ENCODE measurements at regions not wholly inside any gene's neighbourhood (a gene's known extent, or its start where the extent isn't known, plus 50 kb on each side); places are given as distances from the start of the nearest gene placed in this dataset.

DNA sequence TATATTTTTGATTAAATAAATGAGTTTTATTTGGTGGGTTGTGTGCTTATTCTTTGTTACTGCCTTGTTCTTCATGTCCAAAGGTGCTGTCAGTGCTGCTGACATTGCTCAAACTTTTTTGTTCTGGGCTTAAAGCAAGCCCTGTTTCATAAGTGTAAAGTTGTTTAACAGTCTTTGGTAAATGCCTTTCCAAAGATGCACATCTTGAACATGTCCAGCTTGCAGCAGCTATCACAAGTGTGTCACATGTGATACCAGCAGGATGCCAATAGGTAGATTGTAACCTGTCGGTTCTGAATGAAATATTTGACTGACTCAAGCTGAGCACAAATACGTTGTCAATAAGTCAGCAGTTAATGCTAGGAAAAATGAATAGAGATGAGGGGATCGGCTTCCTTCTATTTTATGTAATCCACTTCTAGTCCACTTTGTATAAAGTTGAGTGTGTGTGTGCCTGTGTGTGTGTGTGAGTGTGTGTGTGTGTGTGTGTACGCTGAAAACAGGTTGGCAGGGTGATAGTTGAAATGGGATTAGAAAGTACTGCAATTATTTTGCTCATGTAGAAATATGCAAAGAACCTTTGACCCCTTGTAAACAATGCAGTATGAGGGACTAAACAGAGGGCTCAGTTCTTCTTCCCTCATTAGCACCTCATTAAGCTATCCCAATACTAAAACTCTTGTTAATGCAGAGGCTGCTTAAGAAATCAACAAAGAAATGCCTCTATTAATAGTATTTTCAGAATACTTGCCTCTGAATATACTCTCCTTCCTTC is 986.5 kb downstream of the TUSC7 start:
- no peak for DNase-seq (ENCODE audit: low read depth)
- no peak overlapping the region for H3K4me3 ChIP-seq (ENCODE audit: control insufficient read depth, low read depth, low read length)
- TF ChIP-seq, protein P1, sequence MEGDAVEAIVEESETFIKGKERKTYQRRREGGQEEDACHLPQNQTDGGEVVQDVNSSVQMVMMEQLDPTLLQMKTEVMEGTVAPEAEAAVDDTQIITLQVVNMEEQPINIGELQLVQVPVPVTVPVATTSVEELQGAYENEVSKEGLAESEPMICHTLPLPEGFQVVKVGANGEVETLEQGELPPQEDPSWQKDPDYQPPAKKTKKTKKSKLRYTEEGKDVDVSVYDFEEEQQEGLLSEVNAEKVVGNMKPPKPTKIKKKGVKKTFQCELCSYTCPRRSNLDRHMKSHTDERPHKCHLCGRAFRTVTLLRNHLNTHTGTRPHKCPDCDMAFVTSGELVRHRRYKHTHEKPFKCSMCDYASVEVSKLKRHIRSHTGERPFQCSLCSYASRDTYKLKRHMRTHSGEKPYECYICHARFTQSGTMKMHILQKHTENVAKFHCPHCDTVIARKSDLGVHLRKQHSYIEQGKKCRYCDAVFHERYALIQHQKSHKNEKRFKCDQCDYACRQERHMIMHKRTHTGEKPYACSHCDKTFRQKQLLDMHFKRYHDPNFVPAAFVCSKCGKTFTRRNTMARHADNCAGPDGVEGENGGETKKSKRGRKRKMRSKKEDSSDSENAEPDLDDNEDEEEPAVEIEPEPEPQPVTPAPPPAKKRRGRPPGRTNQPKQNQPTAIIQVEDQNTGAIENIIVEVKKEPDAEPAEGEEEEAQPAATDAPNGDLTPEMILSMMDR (IDR thresholded peaks at IDR 0.05; ENCODE audit: control insufficient read depth, insufficient read depth, low read depth, low read length, missing control alignments), result no peak

DNA sequence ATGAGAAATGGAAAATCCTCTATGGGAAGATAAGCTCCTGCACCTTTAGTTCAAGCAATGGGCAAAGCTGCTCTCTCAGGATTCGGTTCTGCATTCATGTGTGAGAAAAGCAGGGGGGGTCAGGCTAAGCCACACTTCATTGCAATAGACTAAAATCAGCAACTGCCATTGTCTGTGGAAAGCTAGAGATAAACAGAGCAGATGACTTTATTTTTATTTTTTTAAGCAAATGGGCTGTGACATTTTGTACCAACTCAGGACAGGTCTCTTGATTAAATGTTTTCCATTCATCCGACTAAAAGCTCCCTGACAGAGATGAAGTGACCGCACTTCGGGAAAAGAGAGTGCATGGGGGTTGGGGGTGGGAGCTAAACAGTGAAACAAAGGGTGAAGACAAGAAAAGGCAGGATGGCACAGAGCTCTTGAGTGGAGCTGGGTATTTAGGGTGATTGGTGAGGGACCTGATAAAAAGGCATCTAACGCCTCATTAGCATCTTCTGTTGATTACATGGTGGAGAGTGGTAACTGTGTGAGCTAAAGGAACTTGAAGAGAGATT is 987.4 kb downstream of the TUSC7 start:
- H3K4me3 ChIP-seq (ENCODE audit: control insufficient read depth, low read depth, low read length), result no peak overlapping the region
- no peak for DNase-seq (ENCODE audit: low read depth)
- TF ChIP-seq, protein P1 (IDR thresholded peaks at IDR 0.05; ENCODE audit: control insufficient read depth, insufficient read depth, low read depth, low read length, missing control alignments), result no peak

DNA sequence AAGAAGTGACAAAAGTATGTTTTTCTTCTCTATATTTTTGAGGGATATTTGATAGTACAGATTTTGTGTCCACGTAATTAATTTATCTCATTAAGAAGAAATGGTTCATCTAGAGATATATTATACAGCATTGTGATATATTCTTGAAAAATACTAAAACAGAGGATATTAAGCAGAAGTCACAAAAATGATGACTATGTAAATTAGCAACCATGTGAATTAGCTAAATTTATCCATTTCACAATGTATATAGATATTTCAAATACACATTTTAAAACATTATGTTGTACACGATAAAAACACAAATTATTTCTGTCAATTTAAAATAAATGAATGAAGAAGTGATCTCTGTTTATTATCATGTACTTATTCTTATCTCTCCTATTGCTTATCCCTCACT is 989.5 kb downstream of the TUSC7 start:
- DNase-seq (ENCODE audit: low read depth), result no peak
- no peak overlapping the region for H3K4me3 ChIP-seq (ENCODE audit: control insufficient read depth, low read depth, low read length)
- TF ChIP-seq, protein P1 (IDR thresholded peaks at IDR 0.05; ENCODE audit: control insufficient read depth, insufficient read depth, low read depth, low read length, missing control alignments), result no peak

DNA sequence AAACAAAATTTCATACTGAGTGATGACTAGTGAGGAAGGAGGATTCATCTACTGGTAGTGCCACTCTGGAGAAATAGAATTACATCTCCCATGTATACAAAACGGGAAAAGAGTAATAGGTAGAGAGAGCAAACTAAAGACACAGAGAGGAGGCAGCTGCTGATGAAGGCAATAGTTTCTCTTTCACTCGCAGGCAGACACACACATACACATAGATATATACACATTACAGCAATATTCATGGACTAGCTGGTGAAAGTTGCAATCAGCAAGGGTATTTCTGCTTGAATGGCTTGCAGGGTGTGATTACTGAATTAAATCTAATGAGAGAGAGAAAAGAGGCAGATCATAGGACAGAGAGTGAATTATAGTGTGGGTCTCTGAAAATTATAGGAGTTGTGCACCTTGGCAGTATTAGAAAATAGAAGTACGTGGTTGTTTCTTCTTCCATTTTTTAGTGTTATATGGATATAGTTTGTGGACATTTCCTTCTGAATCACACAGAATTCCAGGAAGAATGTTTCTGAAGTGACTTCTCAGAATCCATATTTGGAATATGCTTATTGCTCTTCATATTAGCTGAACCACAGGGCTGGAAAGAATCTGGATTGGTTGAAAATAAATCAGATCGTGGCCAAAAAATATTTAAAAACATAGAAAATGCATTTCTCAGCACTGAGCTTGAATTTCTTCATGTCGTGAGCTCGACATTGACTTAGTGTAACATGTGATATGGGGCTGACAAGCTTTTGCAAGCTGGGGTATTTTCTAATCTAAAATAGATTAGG is 991.2 kb downstream of the TUSC7 start:
- no peak overlapping the region for H3K4me3 ChIP-seq (ENCODE audit: control insufficient read depth, low read depth, low read length)
- TF ChIP-seq, protein P1 (IDR thresholded peaks at IDR 0.05; ENCODE audit: control insufficient read depth, insufficient read depth, low read depth, low read length, missing control alignments), result no peak
- no peak for DNase-seq (ENCODE audit: low read depth)

DNA sequence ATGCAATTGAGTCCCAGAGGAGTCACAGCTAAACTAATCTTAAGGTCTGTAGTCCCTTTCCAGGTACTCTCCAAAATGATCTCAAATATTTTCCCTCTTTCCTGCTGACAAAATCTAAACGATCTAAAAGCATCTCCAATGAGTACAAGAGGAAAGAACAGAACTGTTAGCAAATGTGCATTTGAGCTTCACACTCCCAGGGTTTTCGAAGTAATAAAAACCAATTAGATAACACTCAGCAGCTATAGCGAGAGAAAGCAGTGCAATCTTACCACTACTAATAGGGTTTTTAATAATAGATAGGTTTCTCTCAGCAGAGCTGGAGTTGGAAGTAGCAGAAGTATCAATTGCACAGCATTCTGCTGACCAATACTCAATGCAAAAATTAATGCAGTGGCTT is 995.4 kb downstream of the TUSC7 start:
- no peak for DNase-seq (ENCODE audit: low read depth)
- TF ChIP-seq, protein P1 (IDR thresholded peaks at IDR 0.05; ENCODE audit: control insufficient read depth, insufficient read depth, low read depth, low read length, missing control alignments), result no peak
- H3K4me3 ChIP-seq (ENCODE audit: control insufficient read depth, low read depth, low read length), result no peak overlapping the region

GRCh38 chr3:117706037-117706436 is 996.5 kb downstream of the TUSC7 start:
- DNase-seq (ENCODE audit: low read depth), result peak; percentile 57
- H3K4me3 ChIP-seq (ENCODE audit: control insufficient read depth, low read depth, low read length), result no peak overlapping the region
- TF ChIP-seq, protein P1 (IDR thresholded peaks at IDR 0.05; ENCODE audit: control insufficient read depth, insufficient read depth, low read depth, low read length, missing control alignments), result no peak
